A549 (cell line): ENCODE measurements at regions not wholly inside any gene's neighbourhood (a gene's known extent, or its start where the extent isn't known, plus 50 kb on each side); places are given as distances from the start of the nearest gene placed in this dataset.
A peak's percentile ranks its signal among the peaks of the same experiment; 100 is the strongest.
"Not testable (repeated sequence)": the region's sequence is repeated elsewhere in the genome, so short reads cannot be mapped to it uniquely, and the experiment has no call there.

Experiments used
- ATAC-seq, 2 experiments: fragments of 200-7000 bp in 1 of 2; fragments of >200 bp in 1 of 2; cut with Nextera tagmentation in 1 of 2; cut with Tn5 transposase in 1 of 2; 3 replicates each; pipeline versions ENCODE4 v1.8.0 to v1.9.1; 2018 to 2020; ENCODE audit warnings: mild to moderate bottlenecking in 1 of 2, moderate library complexity in 1 of 2
- CTCF ChIA-PET: fragments of 300-600 bp; sonication (Branson Sonifier 250); formaldehyde crosslinking; extraction: SDS; loops from one replicate; lab custom pipeline; 2021; ENCODE audit warnings: antibody characterized with exemption, inconsistent platforms; lab: Yijun Ruan, JAX
- POLR2A ChIA-PET: fragments of 350-600 bp; formaldehyde crosslinking; extraction: SDS; loops from one replicate; lab custom pipeline; 2021; ENCODE audit warnings: antibody characterized with exemption, inconsistent platforms; lab: Yijun Ruan, JAX
- DNase-seq, 2 experiments: peaks; one replicate each; pipeline versions ENCODE4 v3.0.0 to v3.0.0-alpha.2; 2011 to 2016; ENCODE audit warnings: low read depth in 1 of 2, low spot score in 1 of 2
- FAIRE-seq: peaks from 2 replicates; lab custom pipeline; 2011; peaks lifted over from hg19 to GRCh38; lab: Jason Lieb, UNC
- H3K27ac ChIP-seq, 2 experiments: fragments of >200 bp; sonication (Bioruptor Twin); formaldehyde crosslinking; 3 replicates each; pipeline ENCODE4 v1.5.1; 2016 to 2017
- H3K4me1 ChIP-seq: fragments of >200 bp; sonication (Bioruptor Twin); formaldehyde crosslinking; 3 replicates; pipeline ENCODE4 v1.6.1; 2016
- H3K4me2 ChIP-seq: fragments of >200 bp; sonication (Bioruptor Twin); formaldehyde crosslinking; 3 replicates; pipeline ENCODE4 v1.6.1; 2016
- H3K4me3 ChIP-seq: fragments of >200 bp; sonication (Bioruptor Twin); formaldehyde crosslinking; 3 replicates; pipeline ENCODE4 v1.5.1; 2016
- H3K9me3 ChIP-seq: fragments of >200 bp; sonication (Bioruptor Twin); formaldehyde crosslinking; 3 replicates; pipeline ENCODE4 v1.6.1; 2016
- E2F6 ChIP-seq: IDR thresholded peaks from 2 replicates; pipeline ENCODE4 v1.6.1; 2012; ENCODE audit warnings: low read depth, borderline replicate concordance
- EHF ChIP-seq: fragments of 250-450 bp; sonication (Bioruptor Pico); IDR thresholded peaks from 2 replicates; pipeline ENCODE4 v1.5.0; 2020; ENCODE audit warnings: mild to moderate bottlenecking
- EHMT2 ChIP-seq: fragments of 200-600 bp; sonication (generic); IDR thresholded peaks from 2 replicates; pipeline ENCODE4 v1.6.1; 2016; ENCODE audit warnings: antibody characterized with exemption, low read depth, mild to moderate bottlenecking, moderate library complexity
- EP300 ChIP-seq, 2 experiments: fragments of >200 bp; sonication (Bioruptor Twin); formaldehyde crosslinking; IDR thresholded peaks; 2 replicates in 1 of 2; 3 replicates in 1 of 2; pipeline ENCODE4 v1.6.1; 2016 to 2017
- ESRRA ChIP-seq: fragments of 150-350 bp; IDR thresholded peaks from 2 replicates; pipeline ENCODE4 v1.6.1; 2014; ENCODE audit warnings: mild to moderate bottlenecking, low read length, borderline replicate concordance
- GATA3 ChIP-seq: IDR thresholded peaks from 2 replicates; pipeline ENCODE4 v1.6.1; 2012; ENCODE audit warnings: borderline replicate concordance
- HES2 ChIP-seq: fragments of >200 bp; sonication (Bioruptor Twin); formaldehyde crosslinking; IDR thresholded peaks from 2 replicates; pipeline ENCODE4 v1.6.1; 2016
- HOXA7 ChIP-seq: fragments of 250-450 bp; sonication (Bioruptor Pico); IDR thresholded peaks from 2 replicates; pipeline ENCODE4 v1.5.0; 2020; ENCODE audit warnings: mild to moderate bottlenecking, moderate library complexity
- HOXB5 ChIP-seq: fragments of 250-450 bp; sonication (Bioruptor Pico); IDR thresholded peaks from 2 replicates; pipeline ENCODE4 v1.5.0; 2020; ENCODE audit warnings: mild to moderate bottlenecking, moderate library complexity
- JUN ChIP-seq, 2 experiments: fragments of >200 bp; sonication (Bioruptor Twin); formaldehyde crosslinking; IDR thresholded peaks; 2 replicates in 1 of 2; 3 replicates in 1 of 2; pipeline ENCODE4 v1.6.1; 2016 to 2017
- KDM1A ChIP-seq: fragments of 200-600 bp; sonication (generic); IDR thresholded peaks from 2 replicates; pipeline ENCODE4 v1.6.1; 2016; ENCODE audit warnings: low read depth, mild to moderate bottlenecking
- MAFK ChIP-seq: fragments of 450-650 bp; IDR thresholded peaks from 2 replicates; pipeline ENCODE4 v1.6.1; 2014; ENCODE audit not compliant: partially characterized antibody
- MAZ ChIP-seq: fragments of 150-350 bp; IDR thresholded peaks from 2 replicates; pipeline ENCODE4 v1.6.1; 2014; ENCODE audit warnings: antibody characterized with exemption, low read depth, low read length, borderline replicate concordance
- POLR2A ChIP-seq: IDR thresholded peaks from 2 replicates; pipeline ENCODE4 v1.6.1; 2012; ENCODE audit warnings: mild to moderate bottlenecking, low read length
- RAD21 ChIP-seq, 2 experiments: fragments of >200 bp in 1 of 2; sonication (Bioruptor Twin) in 1 of 2; formaldehyde crosslinking in 1 of 2; IDR thresholded peaks in 1 of 2; conservative IDR thresholded peaks in 1 of 2; 2 replicates in 1 of 2; 3 replicates in 1 of 2; pipeline ENCODE4 v1.6.1; 2012 to 2018; ENCODE audit warnings: inconsistent platforms in 1 of 2
- RCOR1 ChIP-seq: fragments of 150-350 bp; IDR thresholded peaks from 2 replicates; pipeline ENCODE4 v1.6.1; 2014; ENCODE audit warnings: antibody characterized with exemption, low read length, low read depth
- ZNF302 ChIP-seq: fragments of 250-450 bp; sonication (Bioruptor Pico); IDR thresholded peaks from 2 replicates; pipeline ENCODE4 v1.9.0; 2021; ENCODE audit warnings: inconsistent platforms, mild to moderate bottlenecking, moderate library complexity
- WGBS: methylation state at CpG from one replicate; pipeline ENCODE4 v1.1.6; 2017; ENCODE audit errors: missing lambda C conversion rate; 5-methylcytosine and 5-hydroxymethylcytosine counted together
- TF ChIP-seq, protein P1 (sequence below): IDR thresholded peaks from 2 replicates; pipeline ENCODE4 v1.6.1; 2012

- WGBS, result 60% methylated on average over 2 of the region's 2 CpGs
- FAIRE-seq, result no peak
- Histone ChIP-seq H3K27ac (no peak overlapping the region), H3K4me1 (no peaks in the 10 kb centered on the region), H3K9me3 (no peaks in the 10 kb centered on the region), H3K4me2 (no peak overlapping the region)
- ATAC-seq, result no peak
- DNase-seq, result no peak
- POLR2A ChIA-PET, result no interaction called here
- CTCF ChIA-PET, result no interaction called here
- TF ChIP-seq ESRRA (no peak), EHMT2 (no peak), JUN (IDR thresholded peaks at IDR 0.05) (no peak), RAD21 (conservative IDR thresholded peaks at IDR 0.05 in 1 of 2, IDR thresholded peaks at IDR 0.05 in 1 of 2) (no peak), EP300 (IDR thresholded peaks at IDR 0.05) (no peak)
- TF ChIP-seq, all 56 proteins: peak for 0
- H3K4me3 ChIP-seq, result no peak overlapping the region
Measured at GRCh38 chr5:104325356-104325755, 762.8 kb upstream of the NUDT12 start.

DNA sequence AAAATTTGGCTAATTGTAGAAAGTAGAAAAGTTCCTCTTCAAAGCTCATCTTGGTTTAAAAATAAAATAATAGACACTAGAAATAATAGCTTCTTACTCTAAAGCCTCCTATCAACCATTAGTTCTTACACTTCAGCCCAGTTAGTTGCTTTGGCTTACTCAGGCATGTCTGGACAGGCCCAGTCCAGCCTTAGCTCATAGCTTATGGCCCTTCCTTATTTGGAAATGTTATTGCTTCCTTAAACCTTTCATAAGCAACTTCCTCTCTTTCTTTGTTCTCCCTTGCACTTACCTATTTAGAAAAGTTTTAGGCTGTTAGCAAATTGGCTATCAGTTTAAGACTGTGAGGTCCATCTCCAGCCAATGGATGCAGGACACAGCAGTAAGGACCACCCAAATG lies 754.1 kb upstream of the NUDT12 start:
- H3K4me2 ChIP-seq, ATAC-seq, H3K4me1 ChIP-seq, H3K27ac ChIP-seq, H3K4me3 ChIP-seq, H3K9me3 ChIP-seq, CTCF ChIA-PET, FAIRE-seq, POLR2A ChIA-PET: not testable (repeated sequence)
- DNase-seq, result peak in 1 of 2 experiments; percentile 9

GRCh38 chr5:104312481-104312880 lies 749.9 kb upstream of the NUDT12 start:
- H3K4me2 ChIP-seq, result no peak overlapping the region
- TF ChIP-seq, protein P1, sequence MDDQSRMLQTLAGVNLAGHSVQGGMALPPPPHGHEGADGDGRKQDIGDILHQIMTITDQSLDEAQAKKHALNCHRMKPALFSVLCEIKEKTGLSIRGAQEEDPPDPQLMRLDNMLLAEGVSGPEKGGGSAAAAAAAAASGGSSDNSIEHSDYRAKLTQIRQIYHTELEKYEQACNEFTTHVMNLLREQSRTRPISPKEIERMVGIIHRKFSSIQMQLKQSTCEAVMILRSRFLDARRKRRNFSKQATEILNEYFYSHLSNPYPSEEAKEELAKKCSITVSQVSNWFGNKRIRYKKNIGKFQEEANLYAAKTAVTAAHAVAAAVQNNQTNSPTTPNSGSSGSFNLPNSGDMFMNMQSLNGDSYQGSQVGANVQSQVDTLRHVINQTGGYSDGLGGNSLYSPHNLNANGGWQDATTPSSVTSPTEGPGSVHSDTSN, result no peak
- no peak for TF ChIP-seq RCOR1
- no peak for TF ChIP-seq HES2
- no peak for TF ChIP-seq GATA3
- no peak for TF ChIP-seq HOXA7 (CRISPR knock-in tag)
- no peak for TF ChIP-seq MAZ
- TF ChIP-seq ZNF302, result no peak
- TF ChIP-seq EHF (CRISPR knock-in tag), result no peak
- no peak for TF ChIP-seq POLR2A
- TF ChIP-seq E2F6, result no peak
- no peak for TF ChIP-seq KDM1A
- no peaks in the 10 kb centered on the region for H3K9me3 ChIP-seq
- 4% methylated on average over 1 of the region's 1 CpG for WGBS
- no peak for ATAC-seq
- no peak overlapping the region for H3K4me3 ChIP-seq
- no peak for DNase-seq
- H3K4me1 ChIP-seq, result no peaks in the 10 kb centered on the region
- FAIRE-seq, result no peak
- CTCF ChIA-PET, result no interaction called here
- H3K27ac ChIP-seq, result no peak overlapping the region
- POLR2A ChIA-PET, result no interaction called here

DNA sequence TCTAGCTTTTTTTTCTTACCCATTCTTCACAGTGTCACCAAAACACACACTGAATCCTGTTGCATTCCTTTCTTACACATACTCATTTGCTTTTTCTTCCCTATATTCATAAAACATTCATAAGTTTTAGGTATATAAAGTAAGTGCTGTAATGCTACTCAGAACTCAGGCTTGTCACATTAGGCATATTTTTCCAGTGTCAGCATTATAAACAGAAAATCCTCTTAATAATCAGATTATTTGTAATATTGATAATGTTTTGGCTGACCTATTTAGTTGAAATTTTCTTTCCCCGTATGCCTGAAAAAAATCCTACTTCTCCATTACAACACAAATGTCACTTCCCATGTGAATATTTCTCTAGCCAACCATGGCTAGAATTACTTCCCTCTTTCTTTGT lies 743.0 kb upstream of the NUDT12 start:
- POLR2A ChIA-PET, result no interaction called here

More for the DNA sequence above, 743.0 kb upstream of the NUDT12 start:
- CTCF ChIA-PET, result no interaction called here
- no peak overlapping the region for H3K4me3 ChIP-seq
- 75% methylated on average over 1 of the region's 1 CpG for WGBS
- H3K9me3 ChIP-seq, result no peaks in the 10 kb centered on the region
- no peak for FAIRE-seq
- DNase-seq, result no peak
- no peaks in the 10 kb centered on the region for H3K4me1 ChIP-seq
- no peak overlapping the region for H3K27ac ChIP-seq
- TF ChIP-seq MAFK, result peak; percentile 53
- no peak for TF ChIP-seq HOXB5
- TF ChIP-seq, all 56 proteins: peak for 1
- H3K4me2 ChIP-seq, result no peak overlapping the region
- no peak for ATAC-seq
